NCI-H446 treated with DMSO at 0.1 percent for 48 hours (cell line): ENCODE measurements at regions not wholly inside any gene's neighbourhood (a gene's known extent, or its start where the extent isn't known, plus 50 kb on each side); places are given as distances from the start of the nearest gene placed in this dataset.
"Not testable (repeated sequence)": the region's sequence is repeated elsewhere in the genome, so short reads cannot be mapped to it uniquely, and the experiment has no call there.

ENCODE experiments used
- DNase-seq: peaks from one replicate; lab custom pipeline; 2025; lab: John Stamatoyannopoulos, UW

DNA sequence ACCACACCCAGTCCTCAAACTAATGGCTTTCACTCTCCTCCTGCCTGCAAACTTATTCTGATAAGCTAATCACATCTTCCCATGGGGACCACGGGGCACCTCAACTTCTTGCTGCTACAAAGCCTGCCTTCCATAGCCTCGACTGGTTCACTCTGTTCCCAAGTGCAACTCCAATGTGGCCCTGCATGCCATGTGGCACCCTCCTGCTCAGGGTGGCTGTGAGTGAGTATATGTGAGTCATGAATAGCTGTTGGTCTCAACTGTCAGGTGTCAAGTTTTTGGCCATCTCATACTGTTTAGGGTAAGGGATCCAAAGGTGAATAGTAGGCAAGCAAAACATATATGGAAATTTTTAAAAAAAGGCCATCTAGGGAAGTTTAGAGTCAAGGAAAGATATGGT, 276.1 kb upstream of the DCC start:
- DNase-seq: no peak

DNA sequence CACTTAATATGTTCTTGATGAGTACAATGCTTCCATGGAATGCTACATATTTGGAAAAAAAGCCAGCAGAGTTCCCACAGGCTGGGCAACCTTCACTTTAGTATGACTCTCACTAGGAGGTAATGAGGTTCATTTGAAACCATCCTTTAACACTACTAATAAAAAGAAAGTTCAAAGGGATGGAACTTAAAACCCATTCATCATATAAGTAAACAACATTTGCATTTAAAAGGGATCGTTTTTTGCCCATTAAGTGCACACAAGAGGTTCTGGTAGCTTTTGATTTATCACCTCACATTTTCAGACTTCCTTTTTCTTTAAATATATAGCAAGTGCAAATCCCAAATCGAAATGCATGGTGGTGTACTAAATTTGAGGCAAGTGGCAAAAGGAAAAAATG, 270.8 kb upstream of the DCC start:
- DNase-seq: no peak

DNA sequence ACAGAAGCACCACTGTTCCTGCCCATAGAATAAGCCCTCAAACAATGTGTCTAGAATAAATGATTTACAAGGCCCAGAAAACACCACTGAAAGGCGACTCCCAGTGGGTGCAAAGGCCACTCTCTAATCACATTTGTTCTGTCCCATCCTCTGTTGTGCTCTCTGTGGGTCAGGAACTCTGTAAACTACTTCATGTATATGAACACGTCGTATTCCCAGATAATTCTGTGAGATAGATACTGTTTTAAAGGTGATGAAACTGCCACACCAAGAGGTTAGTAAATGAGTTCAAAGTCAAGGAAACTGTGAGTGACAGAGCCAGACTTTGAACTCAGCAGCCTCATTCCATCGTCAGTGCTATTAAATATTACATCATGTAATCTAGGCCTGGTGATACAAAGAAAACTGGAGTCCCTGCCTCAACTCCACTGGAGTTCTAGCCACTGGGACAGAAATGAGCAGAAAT, 269.7 kb upstream of the DCC start:
- DNase-seq: no peak

DNA sequence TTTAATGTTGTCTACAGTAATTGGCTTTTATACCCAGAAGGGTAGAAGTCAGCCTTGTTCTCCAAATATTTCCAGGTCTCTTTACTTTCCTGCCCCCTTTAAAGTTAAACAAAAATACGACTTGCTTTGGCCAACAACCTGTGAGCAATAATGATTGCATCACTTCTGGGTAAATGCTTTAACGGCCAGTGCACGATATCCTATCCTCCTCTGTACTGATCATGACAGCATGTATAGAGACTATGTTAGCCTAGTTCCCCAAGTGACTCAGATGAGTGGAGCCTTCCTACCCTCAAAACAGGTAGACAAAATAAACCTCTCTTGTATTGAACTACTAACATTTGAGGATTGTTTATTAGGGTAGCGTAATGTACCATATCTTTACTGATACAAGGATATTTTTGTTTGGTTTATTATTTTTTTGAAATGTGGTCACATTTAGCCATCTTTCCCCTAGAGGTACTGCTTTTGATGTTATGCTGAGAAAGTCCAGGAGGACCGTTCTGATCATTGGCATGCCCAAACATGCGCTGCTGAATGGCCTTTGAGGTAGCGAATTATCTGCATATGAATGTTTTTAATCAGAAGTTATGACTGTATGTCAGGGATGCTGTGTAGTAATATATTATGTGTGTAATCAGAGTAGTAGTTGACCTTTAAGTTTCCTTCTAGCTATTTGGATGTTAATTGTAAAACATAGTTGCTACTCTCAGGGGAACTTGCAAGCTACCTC, 262.6 kb upstream of the DCC start:
- DNase-seq: no peak

DNA sequence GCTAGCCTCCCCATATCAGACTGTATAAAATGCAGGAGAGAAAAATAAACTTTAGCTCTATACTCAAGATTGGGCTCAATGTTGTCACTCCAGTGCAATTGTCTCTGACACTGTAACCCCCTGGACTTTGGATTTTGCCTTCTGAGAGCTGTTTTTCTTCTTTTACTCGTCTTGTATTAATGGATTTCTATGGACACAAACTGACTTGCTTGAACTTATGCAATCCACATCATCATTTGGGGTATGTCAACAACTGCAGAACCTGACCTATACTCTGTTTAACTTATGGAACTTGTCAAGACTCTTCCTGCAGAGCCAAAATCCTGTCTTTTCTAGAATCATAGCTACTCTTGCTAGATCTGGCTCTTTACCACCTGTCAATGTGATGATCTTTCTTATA, 257.8 kb upstream of the DCC start:
- DNase-seq: no peak

DNA sequence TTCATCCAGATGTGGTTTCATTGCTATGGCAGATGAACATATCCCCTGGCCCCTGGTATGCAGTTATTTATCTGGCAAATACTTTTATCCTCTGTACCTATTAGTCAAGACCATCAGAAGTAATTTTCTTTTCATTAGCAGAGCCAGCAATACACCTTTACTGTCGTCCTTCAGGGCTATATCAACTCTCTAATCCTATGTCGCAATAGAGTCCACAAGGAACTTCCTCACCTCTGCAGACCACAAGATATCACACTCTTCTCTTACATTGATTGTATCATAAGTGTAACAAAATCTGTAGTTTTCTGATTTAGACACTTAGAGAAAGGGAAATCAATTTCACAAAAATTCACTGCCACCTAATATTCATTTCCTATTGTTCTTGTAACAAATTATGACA, 252.9 kb upstream of the DCC start:
- no peak for DNase-seq

DNA sequence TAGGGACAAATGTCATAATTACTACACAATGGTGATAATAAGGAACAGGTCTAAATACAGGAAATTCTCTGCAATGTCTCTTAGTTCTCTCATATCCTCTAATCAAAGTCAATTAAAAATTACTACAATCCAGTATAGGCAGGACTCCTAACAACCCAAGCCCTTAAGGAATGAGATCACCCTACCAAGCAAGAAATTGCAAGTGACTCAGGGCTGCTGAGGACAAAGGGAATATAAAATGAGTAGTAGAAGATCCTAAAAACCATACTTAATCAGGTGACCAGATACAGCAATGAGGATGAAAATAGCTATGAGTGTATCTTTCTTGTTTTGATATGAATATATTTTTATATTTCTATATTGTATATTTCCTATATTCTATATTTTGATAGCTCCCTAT, 250.0 kb upstream of the DCC start:
- DNase-seq: no peak

DNA sequence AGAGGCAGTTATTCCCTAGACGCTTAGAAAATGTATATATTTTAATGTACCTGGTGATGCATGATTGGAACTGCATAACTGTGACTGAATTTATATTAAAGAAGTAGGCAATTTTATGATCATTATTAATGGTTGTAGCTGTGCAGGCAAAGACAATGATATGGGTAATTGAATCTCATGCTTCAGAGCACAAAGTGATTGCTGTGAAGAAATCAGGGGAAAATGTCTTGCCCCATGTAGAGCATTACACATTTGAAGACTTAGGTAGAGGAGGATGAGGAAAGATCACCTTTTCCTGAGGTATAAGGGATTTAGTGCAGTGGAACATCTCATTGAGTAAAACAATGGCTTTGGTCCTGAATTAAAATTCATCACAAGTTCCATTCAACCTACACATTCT, 246.8 kb upstream of the DCC start:
- no peak for DNase-seq

DNA sequence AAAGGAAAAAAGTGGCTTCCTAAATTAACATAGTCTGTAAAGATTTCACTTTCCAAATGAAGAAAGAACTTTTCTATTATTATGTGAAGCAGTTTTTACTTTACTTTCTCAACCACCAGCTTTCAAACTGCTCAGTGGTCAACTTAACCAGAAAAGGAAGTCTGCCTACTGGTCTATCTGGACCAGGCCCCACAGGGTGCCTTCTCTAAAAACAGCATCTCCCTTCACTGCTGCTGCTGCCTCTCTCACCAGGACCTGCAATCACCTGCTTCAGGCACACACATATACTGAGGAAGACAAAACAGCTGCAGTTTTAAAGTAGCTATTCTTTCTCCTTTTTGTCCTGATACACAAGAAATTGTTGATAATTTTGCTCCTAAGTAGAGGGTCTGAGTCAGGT, 221.3 kb upstream of the DCC start:
- DNase-seq: no peak

DNA sequence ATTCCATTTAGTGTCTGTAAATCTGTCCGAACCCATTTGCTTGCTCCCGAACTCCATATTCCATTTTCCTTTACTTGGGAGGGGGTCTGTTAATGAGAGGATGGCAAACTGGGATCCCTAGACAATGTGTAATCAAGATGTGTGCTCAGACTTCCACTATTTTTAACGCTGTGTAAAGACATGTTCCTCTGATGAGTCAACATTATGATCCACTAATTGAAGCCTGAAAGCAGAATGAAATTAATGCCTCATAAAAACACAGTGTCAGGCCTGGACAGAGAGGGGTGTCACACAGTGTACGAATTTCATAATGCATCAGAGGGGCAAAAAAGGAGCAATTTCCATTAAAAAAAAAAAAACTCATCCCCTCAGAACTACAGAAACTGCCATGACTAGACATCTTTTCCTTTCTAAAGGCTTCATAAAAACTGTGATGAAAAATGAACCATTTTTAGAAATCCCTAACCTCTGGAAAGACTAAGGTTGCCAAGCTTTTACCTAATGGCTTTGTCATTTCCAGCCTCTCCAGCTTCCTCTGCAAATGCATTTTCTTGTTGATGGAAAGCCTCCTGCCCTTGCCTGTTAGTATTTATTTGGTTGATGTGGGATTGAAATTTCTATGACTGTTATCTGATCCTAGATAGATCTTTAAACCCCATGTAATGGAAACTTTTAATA, 209.2 kb upstream of the DCC start:
- no peak for DNase-seq

DNA sequence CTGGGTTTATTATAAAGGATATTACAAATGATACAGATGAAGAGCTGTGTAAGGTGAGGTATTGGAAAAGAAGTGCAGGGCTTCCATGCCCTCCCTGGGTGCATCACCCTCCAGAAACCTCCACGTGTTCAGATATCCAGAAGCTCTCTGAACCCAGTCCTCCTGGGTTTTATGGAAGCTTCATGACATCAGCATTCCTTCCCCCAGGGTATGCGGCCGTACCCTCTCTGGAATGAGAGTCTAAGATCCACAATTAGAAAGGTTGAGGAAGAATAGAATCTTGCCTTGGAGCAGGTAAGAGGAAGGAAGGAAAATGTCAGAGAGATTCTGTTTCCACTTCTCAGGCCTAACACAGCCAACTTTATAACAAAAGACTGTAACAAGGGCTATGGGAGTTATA, 208.2 kb upstream of the DCC start:
- no peak for DNase-seq

DNA sequence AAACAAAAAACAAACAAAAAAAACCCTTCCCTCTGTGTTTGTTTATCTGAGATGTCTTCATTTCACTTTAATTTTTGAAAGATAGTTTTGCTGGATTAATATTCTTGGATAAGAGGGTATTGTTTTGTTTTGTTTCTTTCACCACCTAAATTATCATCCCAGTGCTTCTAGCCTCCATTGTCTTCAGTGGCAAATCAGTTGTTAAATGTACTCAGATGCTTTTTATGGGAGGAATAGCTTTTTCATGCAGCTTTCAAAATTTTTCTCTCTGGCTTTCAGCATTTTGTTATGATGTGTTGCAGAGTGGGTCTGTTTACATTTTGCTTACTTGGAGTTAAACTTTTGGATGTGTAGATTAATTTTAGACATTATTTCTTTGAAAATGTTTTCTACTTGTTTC, 203.5 kb upstream of the DCC start:
- DNase-seq: no peak

DNA sequence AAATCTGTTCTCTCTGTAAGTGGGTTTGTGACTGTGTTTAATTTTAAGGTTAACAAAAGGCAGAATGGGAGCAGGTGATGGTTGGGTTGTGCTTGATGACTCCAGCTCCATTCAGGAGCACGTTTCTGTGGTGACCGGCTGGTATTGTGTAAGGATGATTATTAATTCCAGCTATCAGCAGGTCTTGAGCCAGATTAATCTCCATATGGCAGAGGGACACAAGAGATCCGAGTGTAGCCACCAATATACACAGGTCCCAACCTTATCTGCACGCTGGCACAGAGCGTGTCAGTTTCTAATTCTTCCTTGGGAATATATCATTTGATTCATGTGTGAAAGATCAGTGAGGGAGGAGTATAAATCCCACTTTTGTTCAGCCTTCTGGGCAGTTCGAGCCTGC, 199.0 kb upstream of the DCC start:
- no peak for DNase-seq

DNA sequence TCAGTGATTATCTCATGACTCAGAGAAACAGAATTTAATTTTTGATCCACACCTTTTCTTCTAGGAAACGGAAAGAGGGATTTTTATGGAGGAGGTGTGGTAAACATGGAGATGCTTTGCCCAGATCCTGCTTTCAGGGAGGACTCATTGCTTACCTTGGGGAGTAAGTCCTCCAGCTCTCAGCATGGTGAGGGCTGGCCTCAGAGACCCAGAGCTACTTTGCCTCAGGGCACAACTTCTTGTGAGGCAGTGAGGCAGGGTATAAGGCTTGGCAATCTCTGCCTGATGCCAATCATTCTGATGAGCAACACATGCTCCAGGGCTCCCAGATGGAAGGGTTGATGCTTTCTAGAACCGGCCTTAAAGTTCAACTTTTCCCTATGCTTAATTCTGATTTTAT, 189.9 kb upstream of the DCC start:
- no peak for DNase-seq

DNA sequence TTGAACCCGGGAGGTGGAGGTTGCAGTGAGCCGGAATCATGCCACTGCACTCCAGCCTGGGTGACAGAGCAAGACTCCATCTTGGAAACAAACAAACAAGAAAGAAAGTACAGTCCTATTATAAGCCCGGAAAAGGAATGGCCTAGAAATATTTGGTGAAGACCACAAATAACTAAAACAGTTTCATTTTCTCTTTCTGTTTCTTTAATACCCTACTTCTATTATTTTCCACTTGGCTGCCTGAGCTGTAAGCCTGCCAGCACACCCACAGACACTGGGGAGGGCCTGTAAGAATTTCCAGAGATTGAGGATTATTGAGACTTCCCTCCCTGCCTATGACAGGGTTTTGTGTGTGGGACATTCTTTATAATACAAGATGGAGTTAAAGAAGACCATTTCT, 188.0 kb upstream of the DCC start:
- DNase-seq: no peak

DNA sequence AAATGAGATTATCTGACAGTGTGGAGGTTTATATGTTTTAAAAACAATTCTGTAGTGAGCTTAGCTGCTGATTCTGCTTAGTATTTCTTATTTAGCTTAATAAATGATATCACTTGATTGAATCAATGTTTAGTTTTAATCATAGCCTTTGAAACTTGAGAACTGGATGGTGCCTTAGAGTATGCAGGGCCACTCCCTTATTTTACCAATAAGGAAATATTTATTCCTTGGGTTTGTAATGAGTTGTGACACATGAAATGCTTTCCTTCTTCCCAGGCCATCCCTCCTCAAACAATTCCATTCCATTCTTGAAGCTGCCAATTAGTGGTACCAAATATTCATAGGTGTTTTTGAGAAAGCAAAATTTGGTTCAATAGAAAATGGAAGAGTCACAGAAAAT, 183.8 kb upstream of the DCC start:
- no peak for DNase-seq

DNA sequence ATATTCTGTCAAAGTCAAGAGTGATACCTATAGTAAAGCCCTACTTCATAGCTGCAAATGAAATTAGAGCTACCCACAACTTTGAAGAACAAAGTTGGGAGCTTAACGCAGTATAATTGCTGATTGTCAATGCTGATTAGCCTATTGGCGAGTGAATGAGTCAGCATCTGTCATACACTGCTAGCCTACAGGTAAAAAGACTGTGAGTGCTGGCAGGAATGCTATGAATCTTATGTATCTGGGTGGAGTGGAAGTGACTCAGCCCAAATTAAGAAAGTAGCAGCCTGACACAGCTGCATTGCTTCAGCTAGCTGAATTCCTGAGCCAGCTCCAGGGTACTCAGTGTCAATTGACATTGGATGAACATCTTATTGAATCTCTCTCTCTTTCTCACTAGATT, 179.4 kb upstream of the DCC start:
- no peak for DNase-seq

DNA sequence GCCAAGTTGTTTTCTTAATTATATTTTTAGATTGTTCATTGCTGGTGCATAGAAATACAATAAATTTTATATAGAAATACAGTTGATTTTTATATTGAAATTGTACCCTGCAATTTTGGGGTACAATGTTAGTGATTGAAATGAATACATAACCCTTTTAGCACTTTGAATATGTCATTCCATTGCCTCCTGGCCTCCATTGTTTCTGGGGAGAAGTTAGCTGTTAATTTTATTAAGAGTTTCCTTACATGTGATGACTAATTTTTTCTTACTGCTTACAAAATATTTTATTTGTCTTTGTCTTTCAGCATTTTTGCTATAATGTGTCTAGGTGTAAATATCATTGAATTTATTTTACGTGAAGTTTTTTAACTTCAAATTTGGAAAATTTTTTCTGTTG, 176.5 kb upstream of the DCC start:
- no peak for DNase-seq

DNA sequence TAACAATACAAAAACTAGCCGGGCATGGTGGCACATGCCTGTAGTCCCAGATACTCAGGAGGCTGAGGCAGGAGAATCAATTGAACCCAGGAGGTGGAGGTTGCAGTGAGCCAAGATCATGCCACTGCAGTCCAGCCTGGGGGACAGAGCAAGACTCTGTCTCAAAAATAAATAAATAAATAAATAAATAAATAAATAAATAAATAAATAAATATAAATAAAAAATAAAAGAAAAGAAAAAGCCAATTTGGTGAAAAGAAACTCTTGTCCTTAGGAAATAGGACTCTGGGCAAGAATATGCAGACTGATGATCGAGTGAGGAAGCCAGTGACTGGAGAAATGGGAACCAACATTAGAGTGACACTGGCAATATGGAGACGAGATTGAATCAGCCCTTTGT, 171.9 kb upstream of the DCC start:
- DNase-seq: not testable (repeated sequence)

DNA sequence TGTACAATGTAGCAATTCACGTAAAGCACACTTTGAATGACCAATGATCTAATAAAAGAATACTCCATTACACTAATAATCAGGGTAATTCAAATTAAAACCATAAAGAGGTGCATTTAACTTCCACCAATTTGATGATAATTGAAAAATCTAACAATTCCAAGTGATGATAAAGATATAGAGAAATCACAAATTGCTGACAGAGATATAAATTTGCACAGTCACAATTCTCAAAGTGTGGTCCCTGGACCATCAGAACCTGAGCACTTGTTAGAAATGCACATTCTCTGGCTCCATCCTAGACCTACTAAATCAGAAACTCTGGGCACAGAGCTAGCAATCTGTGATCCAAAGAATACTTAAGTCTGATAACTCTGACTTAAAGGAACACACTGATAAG, 165.8 kb upstream of the DCC start:
- no peak for DNase-seq

DNA sequence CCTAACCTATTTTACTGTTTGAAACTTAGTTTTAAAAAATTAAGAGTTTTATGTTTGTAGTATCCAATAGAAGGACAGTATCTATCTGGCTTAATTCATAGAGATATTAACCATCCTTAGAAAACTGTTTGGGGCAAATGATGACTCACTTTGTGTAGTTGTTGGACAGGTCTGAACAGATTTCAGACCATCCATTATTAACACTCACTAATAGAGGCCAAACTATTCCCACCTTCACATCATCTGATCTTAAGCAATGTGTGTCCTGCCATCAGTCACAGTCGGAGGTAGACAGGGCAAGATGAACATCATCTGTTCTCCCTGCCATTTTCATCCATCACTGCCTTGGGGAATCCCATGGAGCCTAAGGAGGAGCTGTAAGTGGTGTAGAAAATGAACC, 164.6 kb upstream of the DCC start:
- no peak for DNase-seq

DNA sequence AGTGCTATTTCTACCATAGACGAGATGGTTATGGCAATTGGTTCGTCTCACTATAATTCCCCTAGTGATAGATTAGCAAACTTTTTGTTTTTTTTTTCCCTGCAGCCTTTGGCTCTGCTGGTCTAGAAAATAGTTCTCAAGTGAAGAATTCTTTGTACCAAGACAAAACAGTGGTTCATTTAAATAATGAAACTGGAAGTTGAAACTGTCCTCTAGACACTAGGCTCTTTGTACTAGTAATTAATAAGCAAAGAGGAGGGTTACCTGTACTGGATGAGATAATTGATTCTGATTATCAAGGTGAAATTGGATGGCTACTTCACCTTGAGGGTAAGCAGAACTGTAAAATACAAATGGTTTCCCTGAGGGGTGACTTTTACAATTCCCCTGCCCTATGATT, 156.9 kb upstream of the DCC start:
- DNase-seq: no peak

DNA sequence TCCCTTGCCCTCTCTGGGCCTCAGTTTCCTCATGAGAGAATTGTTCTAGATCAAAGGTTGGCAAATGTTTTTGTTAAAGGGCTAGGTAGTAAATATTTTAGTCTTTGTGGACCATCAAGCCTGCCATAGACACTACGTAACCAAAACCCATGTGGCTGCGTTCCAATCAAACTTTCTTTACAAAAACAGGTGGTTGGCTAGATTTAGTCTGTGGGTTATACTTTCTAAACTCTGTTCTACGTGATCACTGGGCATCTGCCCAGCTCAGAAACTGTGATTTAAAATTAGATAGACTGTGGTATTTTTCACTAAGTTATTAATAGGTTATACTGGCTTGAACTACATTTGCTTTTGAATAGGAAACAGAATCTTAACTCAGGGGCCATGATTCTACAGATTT, 149.8 kb upstream of the DCC start:
- no peak for DNase-seq

DNA sequence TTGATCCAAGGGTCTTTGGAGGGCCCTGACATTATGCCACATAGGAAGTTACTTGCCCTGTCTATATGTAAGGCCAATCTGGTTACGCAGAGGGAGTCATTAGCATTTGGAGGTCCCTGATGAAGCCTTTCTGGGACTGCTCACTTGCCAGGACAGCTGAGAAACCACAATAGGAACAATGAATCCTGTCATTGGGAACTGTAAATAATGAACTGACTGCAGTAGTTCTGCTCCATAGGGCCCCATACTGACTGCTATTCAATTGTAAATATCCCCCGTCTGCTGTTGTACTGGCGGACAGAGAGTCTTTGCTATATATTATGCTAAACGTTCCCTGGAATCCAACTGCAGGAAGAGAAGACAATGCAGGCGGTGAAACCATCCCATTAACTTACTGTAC, 149.4 kb upstream of the DCC start:
- DNase-seq: no peak
